ENCODE measurements at regions not wholly inside any gene's neighbourhood (a gene's known extent, or its start where the extent isn't known, plus 50 kb on each side); places are given as distances from the start of the nearest gene placed in this dataset.

DNA sequence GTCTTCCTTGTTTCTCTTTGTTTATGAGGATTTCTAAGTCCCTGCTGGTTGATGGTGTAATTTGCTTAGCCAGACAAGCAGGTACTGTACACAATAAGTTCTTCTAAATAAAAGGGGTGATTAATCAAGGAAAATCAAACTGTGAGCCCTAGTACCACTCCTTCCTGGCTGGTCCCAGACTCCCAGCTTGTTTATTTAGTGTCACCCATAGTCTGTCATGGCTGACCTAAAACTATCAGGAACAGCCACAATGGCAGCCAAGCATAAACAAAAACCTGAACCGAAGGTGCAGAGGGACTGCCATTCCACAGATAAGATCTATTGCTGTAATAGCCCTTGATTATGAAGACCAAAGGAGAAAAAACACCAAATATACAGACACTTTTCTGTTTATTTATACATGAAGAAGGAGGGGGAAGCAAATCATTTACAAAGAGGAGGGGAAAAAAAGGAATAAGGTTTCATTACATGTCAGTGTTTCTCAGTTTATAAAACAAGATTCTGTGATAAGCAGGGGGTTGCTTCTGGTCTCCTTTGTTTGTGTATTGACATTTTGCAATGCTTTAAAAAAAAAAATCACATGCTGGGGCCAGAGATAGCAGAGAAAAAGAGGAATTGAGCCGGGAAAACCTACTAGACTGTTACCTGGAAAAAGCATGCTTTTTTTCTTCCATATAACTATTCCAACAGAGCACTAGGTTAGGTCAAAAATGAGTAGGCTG, 182.4 kb upstream of the DPH6 start:
- TF ChIP-seq, protein P1, sequence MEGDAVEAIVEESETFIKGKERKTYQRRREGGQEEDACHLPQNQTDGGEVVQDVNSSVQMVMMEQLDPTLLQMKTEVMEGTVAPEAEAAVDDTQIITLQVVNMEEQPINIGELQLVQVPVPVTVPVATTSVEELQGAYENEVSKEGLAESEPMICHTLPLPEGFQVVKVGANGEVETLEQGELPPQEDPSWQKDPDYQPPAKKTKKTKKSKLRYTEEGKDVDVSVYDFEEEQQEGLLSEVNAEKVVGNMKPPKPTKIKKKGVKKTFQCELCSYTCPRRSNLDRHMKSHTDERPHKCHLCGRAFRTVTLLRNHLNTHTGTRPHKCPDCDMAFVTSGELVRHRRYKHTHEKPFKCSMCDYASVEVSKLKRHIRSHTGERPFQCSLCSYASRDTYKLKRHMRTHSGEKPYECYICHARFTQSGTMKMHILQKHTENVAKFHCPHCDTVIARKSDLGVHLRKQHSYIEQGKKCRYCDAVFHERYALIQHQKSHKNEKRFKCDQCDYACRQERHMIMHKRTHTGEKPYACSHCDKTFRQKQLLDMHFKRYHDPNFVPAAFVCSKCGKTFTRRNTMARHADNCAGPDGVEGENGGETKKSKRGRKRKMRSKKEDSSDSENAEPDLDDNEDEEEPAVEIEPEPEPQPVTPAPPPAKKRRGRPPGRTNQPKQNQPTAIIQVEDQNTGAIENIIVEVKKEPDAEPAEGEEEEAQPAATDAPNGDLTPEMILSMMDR (IDR thresholded peaks at IDR 0.05): no peak
- TF ChIP-seq ZFX (IDR thresholded peaks at IDR 0.05; ENCODE audit: borderline replicate concordance): no peak

All from 22Rv1 (cell line).